Natural killer cell (primary cell): ENCODE measurements at regions not wholly inside any gene's neighbourhood (a gene's known extent, or its start where the extent isn't known, plus 50 kb on each side); places are given as distances from the start of the nearest gene placed in this dataset.

Experiments
- ATAC-seq, 3 donors: fragments of 150-1000 bp in 2 of 3; fragments of 200-7000 bp in 1 of 3; cut with Tn5 transposase; 1 replicate in 1 of 3; 2 replicates in 2 of 3; pipeline ENCODE4 v1.10.0; 2021; ENCODE audit warnings: mild to moderate bottlenecking in 2 of 3, moderate library complexity in 2 of 3
- DNase-seq, 2 donors: peaks; one replicate each; pipeline versions ENCODE4 v3.0.0 to v3.0.0-alpha.2; 2013 to 2021; ENCODE audit warnings: mixed read lengths in 1 of 2
- H3K27ac ChIP-seq: one replicate; pipeline ENCODE4 v1.5.1; 2013; ENCODE audit warnings: mild to moderate bottlenecking, low read length
- H3K27me3 ChIP-seq: one replicate; pipeline ENCODE4 v1.6.1; 2013; ENCODE audit warnings: low read length; ENCODE audit not compliant: control insufficient read depth, insufficient read depth
- H3K36me3 ChIP-seq: one replicate; pipeline ENCODE4 v1.6.1; 2013; ENCODE audit warnings: low read length; ENCODE audit not compliant: control insufficient read depth, insufficient read depth
- H3K4me1 ChIP-seq: one replicate; pipeline ENCODE4 v1.6.1; 2013; ENCODE audit warnings: low read length; ENCODE audit not compliant: control insufficient read depth, insufficient read depth
- H3K4me3 ChIP-seq: one replicate; pipeline ENCODE4 v1.5.1; 2013; ENCODE audit warnings: low read length
- H3K9me3 ChIP-seq: one replicate; pipeline ENCODE4 v1.6.1; 2013; ENCODE audit warnings: low read length; ENCODE audit not compliant: control insufficient read depth, insufficient read depth
- H3K27ac Mint-ChIP-seq, 2 donors: one replicate each; pipeline ENCODE4 v1.8.0; 2022; ENCODE audit warnings: mild to moderate bottlenecking in 2 of 2, mixed read lengths in 2 of 2, moderate library complexity in 1 of 2
- H3K27me3 Mint-ChIP-seq, 2 donors: one replicate each; pipeline ENCODE4 v1.8.0; 2022; ENCODE audit warnings: low read depth in 2 of 2, mixed read lengths in 2 of 2
- H3K36me3 Mint-ChIP-seq: one replicate; pipeline ENCODE4 v1.8.0; 2022; ENCODE audit warnings: mixed read lengths
- H3K4me1 Mint-ChIP-seq, 2 donors: one replicate each; pipeline ENCODE4 v1.8.0; 2022; ENCODE audit warnings: mixed read lengths in 2 of 2
- H3K4me3 Mint-ChIP-seq: one replicate; pipeline ENCODE4 v1.8.0; 2022; ENCODE audit warnings: mild to moderate bottlenecking, moderate library complexity, mixed read lengths
- H3K9me3 Mint-ChIP-seq, 2 donors: one replicate each; pipeline ENCODE4 v1.8.0; 2022; ENCODE audit warnings: mixed read lengths in 2 of 2
- WGBS: methylation state at CpG from one replicate; pipeline ENCODE4 v1.1.7; 2013; ENCODE audit warnings: missing lambda C conversion rate; ENCODE audit not compliant: insufficient coverage; 5-methylcytosine and 5-hydroxymethylcytosine counted together
- intact Hi-C: fragments of 100-400 bp; cut with micrococcal nuclease; formaldehyde crosslinking; loops from one replicate; pipeline ENCODE4 v1.14.2; 2022
- TF ChIP-seq, protein P1 (sequence below): fragments of 200-600 bp; IDR thresholded peaks from one replicate; pipeline ENCODE4 v1.8.0; 2022; ENCODE audit warnings: antibody characterized with exemption

DNA sequence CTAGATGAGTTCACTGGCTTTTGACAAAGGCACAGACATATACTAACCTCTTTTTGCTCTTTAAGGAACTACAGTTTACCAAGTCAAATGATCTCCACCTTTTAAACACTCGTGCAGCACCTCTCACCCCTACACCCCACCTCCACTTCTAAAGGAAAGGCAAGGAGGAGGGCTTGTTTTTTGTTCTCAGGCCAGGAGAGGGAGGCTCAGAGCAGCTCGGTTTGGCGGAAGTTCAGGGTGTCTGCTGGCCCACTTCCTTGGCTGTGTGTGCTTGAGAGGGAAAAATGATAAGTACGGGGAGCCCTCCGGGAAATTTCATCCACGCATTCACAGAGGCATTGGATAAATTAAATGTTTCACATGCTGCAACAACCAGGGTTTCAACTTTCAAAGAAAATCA, 667.9 kb downstream of the BCL11A start:
- Mint-ChIP-seq H3K27me3 (peaks cover 0 to 2% of the 10 kb centered on the region in 2 donors), H3K9me3 (no peaks in the 10 kb centered on the region), H3K27ac (no peak overlapping the region), H3K4me3 (no peak overlapping the region), H3K4me1 (peaks cover 0 to 8% of the 10 kb centered on the region in 2 donors), H3K36me3 (no peaks in the 10 kb centered on the region)
- Histone ChIP-seq H3K36me3 (no peaks in the 10 kb centered on the region), H3K4me1 (no peaks in the 10 kb centered on the region), H3K27me3 (no peaks in the 10 kb centered on the region), H3K27ac (no peak overlapping the region), H3K9me3 (no peaks in the 10 kb centered on the region), H3K4me3 (no peak overlapping the region)
- no peak for ATAC-seq
- intact Hi-C loops, result no loop called here
- TF ChIP-seq, protein P1, sequence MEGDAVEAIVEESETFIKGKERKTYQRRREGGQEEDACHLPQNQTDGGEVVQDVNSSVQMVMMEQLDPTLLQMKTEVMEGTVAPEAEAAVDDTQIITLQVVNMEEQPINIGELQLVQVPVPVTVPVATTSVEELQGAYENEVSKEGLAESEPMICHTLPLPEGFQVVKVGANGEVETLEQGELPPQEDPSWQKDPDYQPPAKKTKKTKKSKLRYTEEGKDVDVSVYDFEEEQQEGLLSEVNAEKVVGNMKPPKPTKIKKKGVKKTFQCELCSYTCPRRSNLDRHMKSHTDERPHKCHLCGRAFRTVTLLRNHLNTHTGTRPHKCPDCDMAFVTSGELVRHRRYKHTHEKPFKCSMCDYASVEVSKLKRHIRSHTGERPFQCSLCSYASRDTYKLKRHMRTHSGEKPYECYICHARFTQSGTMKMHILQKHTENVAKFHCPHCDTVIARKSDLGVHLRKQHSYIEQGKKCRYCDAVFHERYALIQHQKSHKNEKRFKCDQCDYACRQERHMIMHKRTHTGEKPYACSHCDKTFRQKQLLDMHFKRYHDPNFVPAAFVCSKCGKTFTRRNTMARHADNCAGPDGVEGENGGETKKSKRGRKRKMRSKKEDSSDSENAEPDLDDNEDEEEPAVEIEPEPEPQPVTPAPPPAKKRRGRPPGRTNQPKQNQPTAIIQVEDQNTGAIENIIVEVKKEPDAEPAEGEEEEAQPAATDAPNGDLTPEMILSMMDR, result no peak
- peak in 1 of 2 donors; percentile 68 for DNase-seq
- WGBS, result 76% methylated on average over 5 of the region's 6 CpGs

DNA sequence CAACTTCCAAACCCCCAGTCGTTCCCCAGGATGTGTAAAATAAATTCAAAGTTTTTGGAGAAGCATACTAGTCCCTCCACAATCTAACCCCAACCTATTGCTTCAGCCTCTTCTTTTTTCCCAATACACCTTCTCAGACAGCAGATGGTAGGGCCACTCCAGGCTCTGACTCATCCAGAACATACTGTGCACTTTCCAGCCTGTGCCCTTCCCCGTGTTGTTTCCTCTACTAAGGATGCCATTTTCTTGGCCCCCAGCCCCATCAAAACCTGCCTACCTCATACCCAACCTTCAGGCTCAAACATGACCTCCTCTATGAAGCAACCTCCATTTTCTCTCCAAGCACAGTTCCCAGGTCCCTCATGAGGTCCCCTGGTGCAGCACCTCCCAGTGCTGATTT, 669.3 kb downstream of the BCL11A start:
- no peaks in the 10 kb centered on the region for H3K9me3 Mint-ChIP-seq
- 80% methylated on average over 2 of the region's 2 CpGs for WGBS
- H3K36me3 Mint-ChIP-seq, result no peaks in the 10 kb centered on the region
- no peak overlapping the region for H3K27ac Mint-ChIP-seq
- H3K4me1 Mint-ChIP-seq, result peaks cover 0 to 8% of the 10 kb centered on the region in 2 donors
- no peaks in the 10 kb centered on the region for H3K27me3 ChIP-seq
- peaks cover 0 to 2% of the 10 kb centered on the region in 2 donors for H3K27me3 Mint-ChIP-seq
- intact Hi-C loops, result no loop called here
- no peak overlapping the region for H3K4me3 ChIP-seq
- TF ChIP-seq, protein P1, result no peak
- no peak for DNase-seq
- H3K36me3 ChIP-seq, result no peaks in the 10 kb centered on the region
- H3K4me1 ChIP-seq, result no peaks in the 10 kb centered on the region
- no peaks in the 10 kb centered on the region for H3K9me3 ChIP-seq
- H3K27ac ChIP-seq, result no peak overlapping the region
- H3K4me3 Mint-ChIP-seq, result no peak overlapping the region
- ATAC-seq, result no peak

DNA sequence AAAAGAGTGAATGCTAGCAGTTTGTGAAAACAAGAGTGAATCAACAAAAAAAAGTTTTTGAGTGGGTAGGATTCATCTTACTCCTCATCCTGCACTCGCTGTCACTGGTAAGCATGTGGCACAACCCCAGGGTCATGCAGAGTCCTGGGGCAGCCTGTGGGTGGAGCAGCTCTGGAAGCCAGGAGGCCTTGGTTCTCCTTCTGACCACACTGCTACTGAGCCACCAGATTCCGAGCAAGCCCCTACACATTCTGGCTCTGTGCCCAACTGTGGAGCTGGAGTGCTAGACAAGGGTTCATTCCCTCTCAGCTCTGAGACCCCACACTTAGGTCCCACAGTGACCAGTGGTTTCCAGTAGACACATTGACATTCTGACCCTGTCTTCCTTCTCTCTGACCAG, 670.6 kb downstream of the BCL11A start:
- Histone ChIP-seq H3K4me1 (no peaks in the 10 kb centered on the region), H3K27ac (no peak overlapping the region), H3K9me3 (no peaks in the 10 kb centered on the region), H3K27me3 (no peaks in the 10 kb centered on the region), H3K36me3 (no peaks in the 10 kb centered on the region), H3K4me3 (no peak overlapping the region)
- Mint-ChIP-seq H3K4me3 (no peak overlapping the region), H3K27ac (no peak overlapping the region), H3K9me3 (no peaks in the 10 kb centered on the region), H3K27me3 (no peaks in the 10 kb centered on the region), H3K4me1 (peaks cover 0 to 4% of the 10 kb centered on the region in 2 donors), H3K36me3 (no peaks in the 10 kb centered on the region)
- 95% methylated on average over 2 of the region's 2 CpGs for WGBS
- TF ChIP-seq, protein P1, result no peak
- no peak for DNase-seq
- peak in 1 of 3 donors; percentile 30 for ATAC-seq
- intact Hi-C loops, result no loop called here

DNA sequence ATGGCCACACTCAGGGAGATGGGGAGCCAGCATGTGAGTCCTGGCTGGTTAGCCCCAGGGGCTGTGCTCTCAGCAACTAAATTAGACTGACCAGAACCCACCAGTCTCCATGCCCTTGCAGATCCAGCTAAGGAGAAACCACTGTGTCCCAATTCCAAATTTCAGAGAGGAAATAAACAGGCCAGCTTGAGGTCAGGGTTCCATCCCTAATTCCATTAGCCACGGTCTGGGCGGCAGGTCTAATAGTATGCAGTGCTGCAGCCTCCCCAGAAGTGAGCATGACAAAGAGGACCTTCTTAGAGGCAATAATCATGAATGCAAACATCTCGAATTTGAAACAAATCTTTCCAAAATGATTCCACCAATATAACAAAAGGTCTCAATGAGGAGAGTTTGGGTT, 671.2 kb downstream of the BCL11A start:
- H3K9me3 ChIP-seq, result no peaks in the 10 kb centered on the region
- H3K27ac Mint-ChIP-seq, result no peak overlapping the region
- no peak overlapping the region for H3K27ac ChIP-seq
- TF ChIP-seq, protein P1, result no peak
- ATAC-seq (no peak), DNase-seq (no peak)
- no peak overlapping the region for H3K4me3 ChIP-seq
- intact Hi-C loops, result no loop called here
- no peaks in the 10 kb centered on the region for H3K27me3 Mint-ChIP-seq
- 90% methylated on average over 2 of the region's 3 CpGs for WGBS
- no peak overlapping the region for H3K4me3 Mint-ChIP-seq
- H3K36me3 ChIP-seq, result no peaks in the 10 kb centered on the region
- H3K4me1 Mint-ChIP-seq, result no peaks in the 10 kb centered on the region
- H3K4me1 ChIP-seq, result no peaks in the 10 kb centered on the region
- H3K27me3 ChIP-seq, result no peaks in the 10 kb centered on the region
- no peaks in the 10 kb centered on the region for H3K36me3 Mint-ChIP-seq
- H3K9me3 Mint-ChIP-seq, result no peaks in the 10 kb centered on the region
